ENCODE measurements at regions not wholly inside any gene's neighbourhood (a gene's known extent, or its start where the extent isn't known, plus 50 kb on each side); places are given as distances from the start of the nearest gene placed in this dataset.
A peak's percentile ranks its signal among the peaks of the same experiment; 100 is the strongest.
"Not testable (repeated sequence)": the region's sequence is repeated elsewhere in the genome, so short reads cannot be mapped to it uniquely, and the experiment has no call there.

DNA sequence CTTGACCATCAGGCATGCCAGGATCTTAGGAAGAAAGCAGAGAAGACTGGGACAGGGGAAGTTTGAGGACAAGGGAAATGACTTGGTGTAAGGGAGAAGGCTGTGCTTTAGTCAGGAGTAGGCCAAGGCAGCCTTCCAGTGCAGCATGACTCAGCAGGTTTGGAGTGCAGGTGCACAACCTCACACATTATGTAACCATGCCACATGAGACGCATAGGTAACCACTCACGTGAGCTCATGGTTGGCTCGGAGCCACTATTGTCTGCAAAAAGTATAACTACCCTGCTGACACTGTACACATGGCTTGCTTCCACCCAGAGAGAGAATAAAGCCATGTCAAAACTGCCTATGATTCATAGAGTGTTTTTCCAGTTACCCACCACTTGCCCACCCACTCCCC, 715.9 kb downstream of the SMARCA1 start:
- H3K27ac ChIP-seq: no peak overlapping the region
- H3K4me2 ChIP-seq: no peak overlapping the region
- 98% methylated on average over 3 of the region's 3 CpGs for WGBS (ENCODE audit: low lambda C conversion rate, missing lambda C conversion rate)
- no peaks in the 10 kb centered on the region for H3K9me2 ChIP-seq (replicated peaks; ENCODE audit: insufficient read depth)
- no peaks in the 10 kb centered on the region for H4K20me1 ChIP-seq (ENCODE audit: insufficient read depth, poor library complexity, severe bottlenecking)
- no peaks in the 10 kb centered on the region for H3K27me3 ChIP-seq
- H3K4me3 ChIP-seq: no peak overlapping the region
- H3K4me1 ChIP-seq (ENCODE audit: insufficient read depth): no peaks in the 10 kb centered on the region
- peak; percentile 10 for DNase-seq (ENCODE audit: low spot score)
- no peaks in the 10 kb centered on the region for H3K36me3 ChIP-seq (replicated peaks; ENCODE audit: insufficient read depth, low read depth)
- no peaks in the 10 kb centered on the region for H3K79me2 ChIP-seq
- H2AFZ ChIP-seq: no peak overlapping the region
- TF ChIP-seq EZH2phosphoT487 (IDR thresholded peaks at IDR 0.05; ENCODE audit: low read depth, severe bottlenecking, unreplicated experiment): no peak
- no peak for TF ChIP-seq CTCF (IDR thresholded peaks at IDR 0.05; ENCODE audit: poor library complexity)
- no peak for TF ChIP-seq EZH2 (IDR thresholded peaks at IDR 0.05; ENCODE audit: borderline replicate concordance)
- no peaks in the 10 kb centered on the region for H3K9me3 ChIP-seq (ENCODE audit: low read depth)

DNA sequence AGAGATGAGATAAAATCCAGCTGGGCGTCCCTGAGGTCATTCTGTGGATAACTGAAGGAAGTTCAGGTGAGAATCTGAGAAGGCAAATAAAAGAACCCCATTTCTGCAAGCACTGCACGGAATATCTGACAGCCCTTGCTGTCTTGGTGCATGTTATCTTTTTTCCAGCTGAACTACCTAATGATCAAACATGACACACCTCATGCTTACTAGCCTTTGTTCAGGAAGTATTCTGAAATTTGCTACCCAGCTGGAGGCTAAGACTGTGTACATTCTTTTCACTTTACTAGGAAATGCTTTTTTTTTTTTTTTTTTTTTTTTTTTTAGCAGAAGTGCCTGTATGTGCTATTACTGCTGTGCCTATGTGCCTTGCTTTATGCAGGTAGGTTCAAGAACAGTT, 718.1 kb downstream of the SMARCA1 start:
- Histone ChIP-seq H3K9me2 (replicated peaks; ENCODE audit: insufficient read depth) (no peaks in the 10 kb centered on the region), H3K27ac (peak overlapping the region; percentile 73)
- TF ChIP-seq EZH2 (IDR thresholded peaks at IDR 0.05; ENCODE audit: borderline replicate concordance): no peak
- no peak for TF ChIP-seq EZH2phosphoT487 (IDR thresholded peaks at IDR 0.05; ENCODE audit: low read depth, severe bottlenecking, unreplicated experiment)
- no peak for TF ChIP-seq CTCF (IDR thresholded peaks at IDR 0.05; ENCODE audit: poor library complexity)

GRCh38 chrX:128804828-128805227, 718.5 kb downstream of the SMARCA1 start:
- TF ChIP-seq CTCF (IDR thresholded peaks at IDR 0.05; ENCODE audit: poor library complexity) (no peak), EZH2 (IDR thresholded peaks at IDR 0.05; ENCODE audit: borderline replicate concordance) (no peak), EZH2phosphoT487 (IDR thresholded peaks at IDR 0.05; ENCODE audit: low read depth, severe bottlenecking, unreplicated experiment) (no peak)
- Histone ChIP-seq H3K36me3 (replicated peaks; ENCODE audit: insufficient read depth, low read depth) (no peaks in the 10 kb centered on the region), H3K4me2 (no peak overlapping the region), H3K9me2 (replicated peaks; ENCODE audit: insufficient read depth) (no peaks in the 10 kb centered on the region), H3K79me2 (no peaks in the 10 kb centered on the region), H3K4me3 (no peak overlapping the region), H3K27me3 (no peaks in the 10 kb centered on the region), H3K9me3 (ENCODE audit: low read depth) (no peaks in the 10 kb centered on the region), H3K27ac (peak overlapping the region; percentile 73), H2AFZ (no peak overlapping the region), H4K20me1 (ENCODE audit: insufficient read depth, poor library complexity, severe bottlenecking) (no peaks in the 10 kb centered on the region), H3K4me1 (ENCODE audit: insufficient read depth) (no peaks in the 10 kb centered on the region)
- 80% methylated on average over 2 of the region's 2 CpGs for WGBS (ENCODE audit: low lambda C conversion rate, missing lambda C conversion rate)
- DNase-seq (ENCODE audit: low spot score): no peak

More for the DNA sequence above, 718.1 kb downstream of the SMARCA1 start:
- Histone ChIP-seq H3K79me2 (no peaks in the 10 kb centered on the region), H3K4me3 (no peak overlapping the region), H3K4me2 (no peak overlapping the region), H3K9me3 (ENCODE audit: low read depth) (no peaks in the 10 kb centered on the region), H3K27me3 (no peaks in the 10 kb centered on the region), H4K20me1 (ENCODE audit: insufficient read depth, poor library complexity, severe bottlenecking) (no peaks in the 10 kb centered on the region), H2AFZ (no peak overlapping the region), H3K4me1 (ENCODE audit: insufficient read depth) (no peaks in the 10 kb centered on the region), H3K36me3 (replicated peaks; ENCODE audit: insufficient read depth, low read depth) (no peaks in the 10 kb centered on the region)
- WGBS (ENCODE audit: low lambda C conversion rate, missing lambda C conversion rate): 34% methylated on average over 2 of the region's 2 CpGs
- peak; percentile 8 for DNase-seq (ENCODE audit: low spot score)

DNA sequence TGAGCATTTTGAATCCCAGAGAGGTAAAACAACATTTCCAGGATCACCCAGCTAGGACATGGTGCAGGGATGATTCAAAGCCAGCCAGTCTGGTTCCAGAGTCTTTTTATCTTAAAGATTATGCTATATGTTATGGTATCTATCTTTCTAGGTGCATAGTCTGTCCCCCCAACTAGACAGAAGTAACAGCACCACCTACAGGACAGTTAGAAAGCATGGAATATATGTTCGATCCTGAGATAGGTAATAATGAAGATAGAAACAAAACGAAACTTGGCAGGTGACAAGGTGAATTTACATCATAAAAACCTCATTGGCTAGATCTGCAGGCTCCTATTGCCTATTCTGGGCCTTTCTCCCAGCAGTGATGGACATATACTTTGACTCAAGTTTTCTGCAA, 723.2 kb downstream of the SMARCA1 start:
- no peaks in the 10 kb centered on the region for H3K9me3 ChIP-seq (ENCODE audit: low read depth)
- H2AFZ ChIP-seq: no peak overlapping the region
- H3K27me3 ChIP-seq: no peaks in the 10 kb centered on the region
- no peaks in the 10 kb centered on the region for H3K4me1 ChIP-seq (ENCODE audit: insufficient read depth)
- no peaks in the 10 kb centered on the region for H4K20me1 ChIP-seq (ENCODE audit: insufficient read depth, poor library complexity, severe bottlenecking)
- no peak for DNase-seq (ENCODE audit: low spot score)
- H3K36me3 ChIP-seq (replicated peaks; ENCODE audit: insufficient read depth, low read depth): no peaks in the 10 kb centered on the region
- no peak overlapping the region for H3K27ac ChIP-seq
- H3K4me2 ChIP-seq: no peak overlapping the region
- H3K4me3 ChIP-seq: no peak overlapping the region
- H3K9me2 ChIP-seq (replicated peaks; ENCODE audit: insufficient read depth): no peaks in the 10 kb centered on the region
- TF ChIP-seq CTCF (IDR thresholded peaks at IDR 0.05; ENCODE audit: poor library complexity) (peak; percentile 21), EZH2 (IDR thresholded peaks at IDR 0.05; ENCODE audit: borderline replicate concordance) (no peak), EZH2phosphoT487 (IDR thresholded peaks at IDR 0.05; ENCODE audit: low read depth, severe bottlenecking, unreplicated experiment) (no peak)
- H3K79me2 ChIP-seq: no peaks in the 10 kb centered on the region
- 57% methylated on average over 2 of the region's 2 CpGs for WGBS (ENCODE audit: low lambda C conversion rate, missing lambda C conversion rate)

- H3K27me3 ChIP-seq; H2AFZ ChIP-seq; H3K4me3 ChIP-seq; H4K20me1 ChIP-seq (ENCODE audit: insufficient read depth, poor library complexity, severe bottlenecking); H3K4me1 ChIP-seq (ENCODE audit: insufficient read depth); H3K36me3 ChIP-seq (replicated peaks; ENCODE audit: insufficient read depth, low read depth); DNase-seq (ENCODE audit: low spot score); H3K4me2 ChIP-seq; H3K27ac ChIP-seq; H3K9me3 ChIP-seq (ENCODE audit: low read depth); H3K9me2 ChIP-seq (replicated peaks; ENCODE audit: insufficient read depth); H3K79me2 ChIP-seq: not testable (repeated sequence)
- 49% methylated on average over 6 of the region's 6 CpGs for WGBS (ENCODE audit: low lambda C conversion rate, missing lambda C conversion rate)
Measured at GRCh38 chrX:128783139-128783538, 730.9 kb upstream of the ACTRT1 start.

All from hepatocyte (in vitro differentiated cells).